Esophagus squamous epithelium (tissue), 5 donors: ENCODE measurements at regions not wholly inside any gene's neighbourhood (a gene's known extent, or its start where the extent isn't known, plus 50 kb on each side); places are given as distances from the start of the nearest gene placed in this dataset.

ENCODE experiments used
- DNase-seq: peaks from one replicate; lab custom pipeline; 2025; lab: John Stamatoyannopoulos, UW
- H3K27ac ChIP-seq, 4 donors: fragments of 200-600 bp; sonication (generic); one replicate each; pipeline ENCODE4 v1.5.1; 2016 to 2019; ENCODE audit warnings: mild to moderate bottlenecking in 1 of 4
- H3K27me3 ChIP-seq, 4 donors: fragments of 200-600 bp; sonication (generic); 1 replicate in 3 of 4; 2 replicates in 1 of 4; pipeline versions ENCODE4 v1.5.1 to v1.6.0; 2017 to 2021; ENCODE audit warnings: antibody characterized with exemption in 1 of 4
- H3K36me3 ChIP-seq, 3 donors: fragments of 200-600 bp; sonication (generic); one replicate each; pipeline ENCODE4 v1.5.1; 2016 to 2019
- H3K4me1 ChIP-seq, 3 donors: fragments of 200-600 bp; sonication (generic); one replicate each; pipeline ENCODE4 v1.5.1; 2017 to 2019
- H3K4me3 ChIP-seq, 4 donors: fragments of 200-600 bp; sonication (generic); 1 replicate in 3 of 4; 2 replicates in 1 of 4; pipeline ENCODE4 v1.5.1; 2016 to 2019; ENCODE audit warnings: mild to moderate bottlenecking in 2 of 4, moderate library complexity in 1 of 4
- H3K9me3 ChIP-seq, 3 donors: fragments of 200-600 bp; sonication (generic); one replicate each; pipeline ENCODE4 v1.5.1; 2016 to 2019
- POLR2A ChIP-seq, 4 donors: fragments of 450-650 bp; IDR thresholded peaks; one replicate each; pipeline ENCODE4 v1.6.1; 2017; ENCODE audit warnings: antibody characterized with exemption in 4 of 4, mild to moderate bottlenecking in 4 of 4, moderate library complexity in 3 of 4
- WGBS, 2 donors: methylation state at CpG; one replicate each; pipeline ENCODE4 v1.1.5; 2018; 5-methylcytosine and 5-hydroxymethylcytosine counted together
- intact Hi-C: fragments of 100-400 bp; cut with DNase I; formaldehyde crosslinking; loops from one replicate; pipeline ENCODE4 v1.15.0; 2022
- TF ChIP-seq, protein P1 (sequence below), 6 experiments: fragments of 450-650 bp in 4 of 6; fragments of 200-600 bp in 2 of 6; sonication (generic) in 2 of 6; IDR thresholded peaks; one replicate each; pipeline ENCODE4 v1.5.1; 2016 to 2019; ENCODE audit warnings: antibody characterized with exemption in 6 of 6, mild to moderate bottlenecking in 4 of 6, moderate library complexity in 4 of 6
- donor health status: DM: yes; HTN: yes; CAD: no.

DNA sequence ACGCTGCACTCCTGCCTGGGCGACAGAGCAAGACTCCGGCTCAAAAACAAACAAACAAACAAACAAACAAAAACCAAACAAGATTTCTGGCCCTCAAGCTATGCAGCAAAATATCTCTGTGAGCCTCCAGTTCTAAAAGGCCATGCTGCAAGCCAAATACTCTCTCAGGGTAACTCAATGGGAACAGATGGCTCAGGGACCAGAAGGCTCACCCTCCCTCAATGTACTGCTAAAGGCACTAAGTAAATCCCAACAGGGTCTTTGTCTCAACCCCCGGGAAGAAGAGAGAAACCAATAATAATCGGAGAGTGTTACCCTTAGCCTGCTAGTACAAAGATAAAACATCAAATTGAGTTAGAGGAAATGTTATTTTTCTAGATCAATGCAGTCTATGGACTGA, 119.7 kb upstream of the ZC3H12C start:
- Histone ChIP-seq H3K9me3 (no peaks in the 10 kb centered on the region), H3K36me3 (no peaks in the 10 kb centered on the region), H3K4me1 (peaks cover 0 to 19% (median 0%) of the 10 kb centered on the region in 3 donors), H3K4me3 (no peak overlapping the region), H3K27me3 (no peaks in the 10 kb centered on the region), H3K27ac (no peak overlapping the region)
- intact Hi-C loops, result no loop called here
- 73 to 87% methylated on average over 5 of the region's 5 CpGs for WGBS, 2 donors
- TF ChIP-seq, protein P1, sequence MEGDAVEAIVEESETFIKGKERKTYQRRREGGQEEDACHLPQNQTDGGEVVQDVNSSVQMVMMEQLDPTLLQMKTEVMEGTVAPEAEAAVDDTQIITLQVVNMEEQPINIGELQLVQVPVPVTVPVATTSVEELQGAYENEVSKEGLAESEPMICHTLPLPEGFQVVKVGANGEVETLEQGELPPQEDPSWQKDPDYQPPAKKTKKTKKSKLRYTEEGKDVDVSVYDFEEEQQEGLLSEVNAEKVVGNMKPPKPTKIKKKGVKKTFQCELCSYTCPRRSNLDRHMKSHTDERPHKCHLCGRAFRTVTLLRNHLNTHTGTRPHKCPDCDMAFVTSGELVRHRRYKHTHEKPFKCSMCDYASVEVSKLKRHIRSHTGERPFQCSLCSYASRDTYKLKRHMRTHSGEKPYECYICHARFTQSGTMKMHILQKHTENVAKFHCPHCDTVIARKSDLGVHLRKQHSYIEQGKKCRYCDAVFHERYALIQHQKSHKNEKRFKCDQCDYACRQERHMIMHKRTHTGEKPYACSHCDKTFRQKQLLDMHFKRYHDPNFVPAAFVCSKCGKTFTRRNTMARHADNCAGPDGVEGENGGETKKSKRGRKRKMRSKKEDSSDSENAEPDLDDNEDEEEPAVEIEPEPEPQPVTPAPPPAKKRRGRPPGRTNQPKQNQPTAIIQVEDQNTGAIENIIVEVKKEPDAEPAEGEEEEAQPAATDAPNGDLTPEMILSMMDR (IDR thresholded peaks at IDR 0.05), result no peak
- no peak for TF ChIP-seq POLR2A (IDR thresholded peaks at IDR 0.05)
- no peak for DNase-seq

DNA sequence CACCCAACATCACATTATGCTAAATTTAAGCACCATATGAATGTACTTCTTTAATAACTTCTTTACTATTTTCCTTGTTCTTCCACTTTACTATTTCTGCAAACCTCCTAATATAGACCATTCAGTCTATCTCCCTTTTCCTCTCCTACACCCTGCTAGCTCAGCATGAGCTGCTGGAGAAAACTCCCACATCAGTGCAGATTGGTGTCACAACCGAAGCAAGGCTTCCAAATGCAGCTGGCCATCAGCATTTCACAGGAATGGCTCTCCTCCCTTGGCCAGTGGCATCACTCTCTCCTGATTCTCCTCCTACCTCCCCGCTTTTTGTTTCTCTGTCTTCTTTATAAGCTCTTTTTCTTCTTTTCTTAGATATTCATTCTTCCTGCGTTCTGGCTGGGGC, 118.7 kb upstream of the ZC3H12C start:
- no peak for TF ChIP-seq POLR2A (IDR thresholded peaks at IDR 0.05)
- TF ChIP-seq, protein P1 (IDR thresholded peaks at IDR 0.05), result no peak
- intact Hi-C loops, result no loop called here
- no peak for DNase-seq
- Histone ChIP-seq H3K36me3 (no peaks in the 10 kb centered on the region), H3K27me3 (no peaks in the 10 kb centered on the region), H3K27ac (no peak overlapping the region), H3K4me3 (no peak overlapping the region), H3K9me3 (no peaks in the 10 kb centered on the region), H3K4me1 (peaks cover 0 to 19% (median 0%) of the 10 kb centered on the region in 3 donors)
- WGBS, 2 donors, result 75 to 82% methylated on average over 3 of the region's 3 CpGs

DNA sequence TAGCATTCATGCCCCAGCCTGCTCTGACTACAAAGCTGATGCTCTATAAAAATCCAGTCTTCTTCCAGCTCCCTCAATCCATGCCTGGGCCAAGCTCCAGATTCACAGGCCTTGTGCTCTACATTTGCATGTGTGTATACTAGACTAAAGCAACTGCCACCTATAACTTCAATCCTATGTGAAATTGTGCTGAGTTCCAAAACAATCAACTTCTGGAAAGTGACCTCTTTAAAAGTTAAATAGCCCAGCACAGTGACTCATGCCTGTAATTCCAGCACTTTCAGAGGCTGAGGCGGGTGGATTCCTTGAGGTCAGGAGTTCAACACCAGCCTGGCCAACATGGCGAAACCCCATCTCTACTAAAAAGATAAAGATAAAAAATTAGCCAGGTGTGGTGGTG, 114.3 kb upstream of the ZC3H12C start:
- 69 to 80% methylated on average over 2 of the region's 2 CpGs for WGBS, 2 donors
- DNase-seq, result no peak
- no peaks in the 10 kb centered on the region for H3K36me3 ChIP-seq
- no peak overlapping the region for H3K27ac ChIP-seq
- TF ChIP-seq, protein P1 (IDR thresholded peaks at IDR 0.05), result no peak
- no peaks in the 10 kb centered on the region for H3K4me1 ChIP-seq
- intact Hi-C loops, result no loop called here
- no peaks in the 10 kb centered on the region for H3K9me3 ChIP-seq
- no peaks in the 10 kb centered on the region for H3K27me3 ChIP-seq
- H3K4me3 ChIP-seq, result no peak overlapping the region

DNA sequence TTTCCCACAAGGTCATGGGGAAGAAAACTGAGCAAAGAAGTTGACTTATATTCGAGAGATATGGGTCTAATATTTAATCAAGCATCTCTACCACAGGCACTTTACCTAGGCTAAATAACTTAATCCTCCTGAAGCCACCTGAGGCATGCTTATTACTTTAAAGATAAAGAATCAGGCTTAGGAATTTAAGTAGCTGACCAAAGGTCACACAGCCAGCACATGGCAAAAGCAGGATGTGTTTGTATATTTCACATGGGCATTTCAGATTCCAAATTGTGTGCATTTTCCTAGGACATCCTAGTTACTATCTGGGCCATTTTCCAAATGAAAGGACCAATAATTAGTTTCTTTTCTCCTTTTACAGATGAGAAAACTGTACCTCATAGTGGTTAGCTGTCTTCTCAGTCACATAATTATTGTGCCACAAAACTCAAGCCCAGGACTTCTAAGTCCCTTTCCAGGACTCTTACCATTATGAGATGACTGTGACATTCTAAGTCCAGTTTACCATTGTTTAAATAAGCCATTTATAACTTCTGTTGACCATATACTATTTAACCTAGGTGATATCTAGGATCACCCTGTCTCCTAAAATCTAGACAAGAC, 112.1 kb upstream of the ZC3H12C start:
- Histone ChIP-seq H3K4me3 (no peak overlapping the region), H3K9me3 (no peaks in the 10 kb centered on the region), H3K36me3 (no peaks in the 10 kb centered on the region), H3K27me3 (no peaks in the 10 kb centered on the region), H3K27ac (no peak overlapping the region), H3K4me1 (no peaks in the 10 kb centered on the region)
- intact Hi-C loops, result no loop called here
- DNase-seq, result no peak
- TF ChIP-seq, protein P1 (IDR thresholded peaks at IDR 0.05), result no peak
- TF ChIP-seq POLR2A (IDR thresholded peaks at IDR 0.05), result no peak
- 41 to 44% methylated on average over 1 of the region's 1 CpG for WGBS, 2 donors

DNA sequence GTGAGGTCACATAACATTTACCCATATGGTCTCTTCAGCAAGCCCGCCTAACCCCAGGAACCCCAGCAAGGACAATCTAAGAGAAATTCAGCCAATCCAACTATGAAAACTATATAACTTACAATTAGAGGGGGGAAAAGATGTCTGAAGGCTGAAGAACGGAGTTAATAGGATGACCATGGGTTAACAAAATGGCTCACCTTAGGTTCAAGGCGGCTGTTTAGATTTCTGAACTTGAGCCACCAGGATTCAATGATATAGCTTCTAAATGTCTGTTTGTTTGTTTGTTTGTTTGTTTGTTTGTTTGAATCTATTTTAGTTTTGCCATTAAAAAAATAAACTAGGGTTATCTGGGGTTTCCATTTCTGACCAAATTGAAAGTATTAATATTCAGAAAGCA, 109.8 kb upstream of the ZC3H12C start:
- no peaks in the 10 kb centered on the region for H3K27me3 ChIP-seq
- no peak for DNase-seq
- H3K9me3 ChIP-seq, result no peaks in the 10 kb centered on the region
- no peaks in the 10 kb centered on the region for H3K4me1 ChIP-seq
- no peak overlapping the region for H3K4me3 ChIP-seq
- no peak overlapping the region for H3K27ac ChIP-seq
- intact Hi-C loops, result no loop called here
- TF ChIP-seq POLR2A (IDR thresholded peaks at IDR 0.05), result no peak
- TF ChIP-seq, protein P1 (IDR thresholded peaks at IDR 0.05), result no peak
- H3K36me3 ChIP-seq, result no peaks in the 10 kb centered on the region
- WGBS, 2 donors, result 91% methylated on average over 3 of the region's 3 CpGs
